GM23248 (cell line): ENCODE measurements at regions not wholly inside any gene's neighbourhood (a gene's known extent, or its start where the extent isn't known, plus 50 kb on each side); places are given as distances from the start of the nearest gene placed in this dataset.
A peak's percentile ranks its signal among the peaks of the same experiment; 100 is the strongest.

ENCODE experiments used
- DNase-seq: peaks from one replicate; pipeline ENCODE4 v3.0.0-alpha.2; 2015
- H2AFZ ChIP-seq: fragments of 200-600 bp; sonication (generic); 2 replicates; pipeline ENCODE4 v1.6.1; 2016; ENCODE audit warnings: antibody characterized with exemption
- H3F3A ChIP-seq: fragments of 200-600 bp; sonication (generic); 2 replicates; pipeline ENCODE4 v1.6.1; 2016; ENCODE audit warnings: mild to moderate bottlenecking, antibody characterized with exemption, mixed run types; ENCODE audit not compliant: insufficient read depth
- H3K27ac ChIP-seq: fragments of 200-600 bp; sonication (generic); 2 replicates; pipeline ENCODE4 v1.5.1; 2016; ENCODE audit warnings: mild to moderate bottlenecking
- H3K27me3 ChIP-seq: fragments of 200-600 bp; sonication (generic); replicated peaks from 2 replicates; pipeline ENCODE4 v1.6.1; 2016; ENCODE audit warnings: mild to moderate bottlenecking; ENCODE audit not compliant: insufficient read depth
- H3K36me3 ChIP-seq: fragments of 200-600 bp; sonication (generic); 2 replicates; pipeline ENCODE4 v1.6.1; 2016; ENCODE audit warnings: low read depth, mild to moderate bottlenecking
- H3K4me1 ChIP-seq: fragments of 200-600 bp; sonication (generic); 2 replicates; pipeline ENCODE4 v1.6.1; 2016; ENCODE audit warnings: mild to moderate bottlenecking; ENCODE audit not compliant: insufficient read depth
- H3K4me2 ChIP-seq: fragments of 200-600 bp; sonication (generic); one replicate; pipeline ENCODE4 v1.6.1; 2016; ENCODE audit warnings: mild to moderate bottlenecking; ENCODE audit not compliant: unreplicated experiment
- H3K4me3 ChIP-seq: fragments of 200-600 bp; sonication (generic); 2 replicates; pipeline ENCODE4 v1.5.1; 2016; ENCODE audit warnings: mild to moderate bottlenecking
- H3K79me2 ChIP-seq: fragments of 200-600 bp; sonication (generic); 2 replicates; pipeline ENCODE4 v1.6.1; 2016; ENCODE audit warnings: mild to moderate bottlenecking; ENCODE audit not compliant: insufficient read depth
- H3K9ac ChIP-seq: fragments of 200-600 bp; sonication (generic); 2 replicates; pipeline ENCODE4 v1.6.1; 2016; ENCODE audit warnings: mild to moderate bottlenecking
- H3K9me2 ChIP-seq: fragments of 200-600 bp; sonication (generic); 2 replicates; pipeline ENCODE4 v1.6.1; 2016; ENCODE audit warnings: mixed run types, mild to moderate bottlenecking, moderate library complexity; ENCODE audit not compliant: insufficient read depth
- H3K9me3 ChIP-seq: fragments of 200-600 bp; sonication (generic); one replicate; pipeline ENCODE4 v1.6.1; 2017; ENCODE audit warnings: low read depth
- H4K20me1 ChIP-seq: fragments of 200-600 bp; sonication (generic); 2 replicates; pipeline ENCODE4 v1.6.0; 2016; ENCODE audit not compliant: insufficient read depth
- EZH2 ChIP-seq: fragments of 200-600 bp; sonication (generic); IDR thresholded peaks from 2 replicates; pipeline ENCODE4 v1.6.1; 2018; ENCODE audit warnings: antibody characterized with exemption, mild to moderate bottlenecking; ENCODE audit not compliant: insufficient read depth, poor library complexity, severe bottlenecking
- EZH2phosphoT487 ChIP-seq: fragments of 200-600 bp; sonication (generic); IDR thresholded peaks from 2 replicates; pipeline ENCODE4 v1.6.1; 2018; ENCODE audit warnings: antibody characterized with exemption, moderate library complexity, mild to moderate bottlenecking, low read depth; ENCODE audit not compliant: insufficient read depth
- WGBS, 2 experiments: methylation state at CpG; one replicate each; pipeline ENCODE4 v1.1.6; 2015 to 2017; ENCODE audit warnings: low lambda C conversion rate in 2 of 2, low coverage in 1 of 2; ENCODE audit errors: missing lambda C conversion rate in 2 of 2; 5-methylcytosine and 5-hydroxymethylcytosine counted together
- in situ Hi-C: fragments of 300-500 bp; cut with MboI; formaldehyde crosslinking; loops from 2 replicates; pipeline ENCODE4 v1.15.0; 2020

- no peak overlapping the region for H3K9ac ChIP-seq
- DNase-seq = no peak
- no peaks in the 10 kb centered on the region for H4K20me1 ChIP-seq
- peaks cover 9% of the 10 kb centered on the region for H3F3A ChIP-seq
- no peak for TF ChIP-seq EZH2
- no peak for TF ChIP-seq EZH2phosphoT487
- H3K4me2 ChIP-seq = no peak overlapping the region
- no peak overlapping the region for H3K4me3 ChIP-seq
- no peaks in the 10 kb centered on the region for H3K9me3 ChIP-seq
- H3K9me2 ChIP-seq = no peaks in the 10 kb centered on the region
- no peak overlapping the region for H2AFZ ChIP-seq
- WGBS, 2 experiments = 45 to 67% methylated on average over 2 of the region's 2 CpGs
- H3K79me2 ChIP-seq = no peaks in the 10 kb centered on the region
- in situ Hi-C loops = no loop called here
- no peak overlapping the region for H3K27ac ChIP-seq
- no peaks in the 10 kb centered on the region for H3K27me3 ChIP-seq
- no peaks in the 10 kb centered on the region; the same call in 1 of the 2 replicates for H3K4me1 ChIP-seq
- H3K36me3 ChIP-seq = no peaks in the 10 kb centered on the region
These were observed 246.6 kb downstream of the TSHZ3 start for GRCh38 chr19:31102674-31103073.

- no peak overlapping the region for H2AFZ ChIP-seq
- H3K4me3 ChIP-seq = no peak overlapping the region
- H3K36me3 ChIP-seq = no peaks in the 10 kb centered on the region
- H3K9me3 ChIP-seq = no peaks in the 10 kb centered on the region
- H3F3A ChIP-seq = peaks cover 9% of the 10 kb centered on the region
- H3K27ac ChIP-seq = no peak overlapping the region
- DNase-seq = no peak
- no peaks in the 10 kb centered on the region for H3K79me2 ChIP-seq
- H3K27me3 ChIP-seq = no peaks in the 10 kb centered on the region
- no peaks in the 10 kb centered on the region for H3K9me2 ChIP-seq
- TF ChIP-seq EZH2 (no peak), EZH2phosphoT487 (no peak)
- 78 to 85% methylated on average over 7 of the region's 7 CpGs for WGBS, 2 experiments
- H4K20me1 ChIP-seq = no peaks in the 10 kb centered on the region
- in situ Hi-C loops = no loop called here
- H3K9ac ChIP-seq = no peak overlapping the region
- no peaks in the 10 kb centered on the region; the same call in 1 of the 2 replicates for H3K4me1 ChIP-seq
- no peak overlapping the region for H3K4me2 ChIP-seq
These were observed 248.3 kb downstream of the TSHZ3 start for GRCh38 chr19:31100981-31101380.

- WGBS, 2 experiments = 97 to 98% methylated on average over 3 of the region's 3 CpGs
- Histone ChIP-seq H3K27me3 (no peaks in the 10 kb centered on the region), H2AFZ (no peak overlapping the region), H3K36me3 (no peaks in the 10 kb centered on the region), H3K9me3 (no peaks in the 10 kb centered on the region), H3K4me2 (no peak overlapping the region), H3K4me3 (no peak overlapping the region), H3F3A (peaks cover 9% of the 10 kb centered on the region), H3K9ac (no peak overlapping the region), H3K27ac (no peak overlapping the region), H4K20me1 (no peaks in the 10 kb centered on the region), H3K4me1 (no peaks in the 10 kb centered on the region; the same call in 1 of the 2 replicates), H3K79me2 (no peaks in the 10 kb centered on the region), H3K9me2 (no peaks in the 10 kb centered on the region)
- DNase-seq = no peak
- in situ Hi-C loops = no loop called here
- TF ChIP-seq EZH2 = no peak
- TF ChIP-seq EZH2phosphoT487 = no peak
These were observed 249.0 kb downstream of the TSHZ3 start for GRCh38 chr19:31100206-31100590.

- Histone ChIP-seq H3K79me2 (no peaks in the 10 kb centered on the region), H3K36me3 (no peaks in the 10 kb centered on the region), H3K4me2 (no peak overlapping the region), H3K9ac (no peak overlapping the region), H3F3A (peaks cover 9% of the 10 kb centered on the region), H3K9me3 (no peaks in the 10 kb centered on the region), H3K4me1 (no peaks in the 10 kb centered on the region; the same call in 1 of the 2 replicates), H3K27ac (no peak overlapping the region), H2AFZ (no peak overlapping the region), H3K27me3 (no peaks in the 10 kb centered on the region), H3K9me2 (no peaks in the 10 kb centered on the region), H3K4me3 (no peak overlapping the region), H4K20me1 (no peaks in the 10 kb centered on the region)
- DNase-seq = peak; percentile 39
- in situ Hi-C loops = no loop called here
- TF ChIP-seq EZH2phosphoT487 = no peak
- TF ChIP-seq EZH2 = no peak
- WGBS, 2 experiments = 39 to 45% methylated on average over 4 of the region's 4 CpGs
These were observed 249.6 kb downstream of the TSHZ3 start for GRCh38 chr19:31099515-31100205.

- no peaks in the 10 kb centered on the region for H3K9me2 ChIP-seq
- H3K27me3 ChIP-seq = no peaks in the 10 kb centered on the region
- H3F3A ChIP-seq = peaks cover 9% of the 10 kb centered on the region
- H3K4me1 ChIP-seq = no peaks in the 10 kb centered on the region; the same call in 1 of the 2 replicates
- no peak overlapping the region for H3K27ac ChIP-seq
- no peaks in the 10 kb centered on the region for H3K79me2 ChIP-seq
- H3K9ac ChIP-seq = no peak overlapping the region
- H2AFZ ChIP-seq = no peak overlapping the region
- no peaks in the 10 kb centered on the region for H3K9me3 ChIP-seq
- no peak for TF ChIP-seq EZH2phosphoT487
- no peak for TF ChIP-seq EZH2
- DNase-seq = no peak
- no peaks in the 10 kb centered on the region for H3K36me3 ChIP-seq
- WGBS, 2 experiments = 5 to 14% methylated on average over 2 of the region's 2 CpGs
- H4K20me1 ChIP-seq = no peaks in the 10 kb centered on the region
- no peak overlapping the region for H3K4me2 ChIP-seq
- no peak overlapping the region for H3K4me3 ChIP-seq
- in situ Hi-C loops = no loop called here
These were observed 250.4 kb downstream of the TSHZ3 start for GRCh38 chr19:31098836-31099235.
